Breast epithelium (tissue), 4 donors: ENCODE measurements at regions not wholly inside any gene's neighbourhood (a gene's known extent, or its start where the extent isn't known, plus 50 kb on each side); places are given as distances from the start of the nearest gene placed in this dataset.
"Not testable (repeated sequence)": the region's sequence is repeated elsewhere in the genome, so short reads cannot be mapped to it uniquely, and the experiment has no call there.

Experiments
- DNase-seq, 2 donors: peaks; one replicate each; pipeline ENCODE4 v3.0.0-alpha.2; 2019; ENCODE audit warnings: low spot score in 2 of 2
- H3K27ac ChIP-seq, 2 donors: fragments of 200-600 bp; sonication (generic) in 1 of 2; one replicate each; pipeline ENCODE4 v1.5.1; 2016 to 2019; ENCODE audit warnings: mild to moderate bottlenecking in 1 of 2
- H3K27me3 ChIP-seq, 2 donors: fragments of 200-600 bp; sonication (generic) in 1 of 2; one replicate each; pipeline versions ENCODE4 v1.5.1 to v1.6.0; 2017 to 2019; ENCODE audit warnings: control low read depth in 1 of 2, mild to moderate bottlenecking in 1 of 2
- H3K36me3 ChIP-seq: fragments of 200-600 bp; one replicate; pipeline ENCODE4 v1.5.1; 2019
- H3K4me1 ChIP-seq, 2 donors: fragments of 200-600 bp; sonication (generic); one replicate each; pipeline ENCODE4 v1.5.1; 2016 to 2019; ENCODE audit warnings: control low read depth in 1 of 2
- H3K4me3 ChIP-seq, 3 donors: fragments of 200-600 bp; sonication (generic); 1 replicate in 2 of 3; 2 replicates in 1 of 3; pipeline ENCODE4 v1.5.1; 2016 to 2019; ENCODE audit warnings: mild to moderate bottlenecking in 3 of 3, moderate library complexity in 2 of 3
- H3K9me3 ChIP-seq, 2 donors: fragments of 200-600 bp; sonication (generic) in 1 of 2; one replicate each; pipeline ENCODE4 v1.5.1; 2016 to 2019; ENCODE audit warnings: control low read depth in 1 of 2
- POLR2A ChIP-seq: fragments of 450-650 bp; IDR thresholded peaks from one replicate; pipeline ENCODE4 v1.6.1; 2016; ENCODE audit warnings: antibody characterized with exemption, mild to moderate bottlenecking, moderate library complexity
- POLR2AphosphoS5 ChIP-seq, 3 donors: sonication (generic); formaldehyde crosslinking; IDR thresholded peaks; one replicate each; pipeline ENCODE4 v1.6.1; 2017; ENCODE audit warnings: antibody characterized with exemption in 3 of 3
- intact Hi-C: fragments of 100-400 bp; cut with DNase I; formaldehyde crosslinking; loops from one replicate; pipeline ENCODE4 v1.15.1; 2023; ENCODE audit warnings: low total_unique reads
- TF ChIP-seq, protein P1 (sequence below), 3 donors: fragments of 450-650 bp; IDR thresholded peaks; one replicate each; pipeline ENCODE4 v1.5.1; 2016 to 2017; ENCODE audit warnings: antibody characterized with exemption in 3 of 3, mild to moderate bottlenecking in 3 of 3, moderate library complexity in 3 of 3

DNA sequence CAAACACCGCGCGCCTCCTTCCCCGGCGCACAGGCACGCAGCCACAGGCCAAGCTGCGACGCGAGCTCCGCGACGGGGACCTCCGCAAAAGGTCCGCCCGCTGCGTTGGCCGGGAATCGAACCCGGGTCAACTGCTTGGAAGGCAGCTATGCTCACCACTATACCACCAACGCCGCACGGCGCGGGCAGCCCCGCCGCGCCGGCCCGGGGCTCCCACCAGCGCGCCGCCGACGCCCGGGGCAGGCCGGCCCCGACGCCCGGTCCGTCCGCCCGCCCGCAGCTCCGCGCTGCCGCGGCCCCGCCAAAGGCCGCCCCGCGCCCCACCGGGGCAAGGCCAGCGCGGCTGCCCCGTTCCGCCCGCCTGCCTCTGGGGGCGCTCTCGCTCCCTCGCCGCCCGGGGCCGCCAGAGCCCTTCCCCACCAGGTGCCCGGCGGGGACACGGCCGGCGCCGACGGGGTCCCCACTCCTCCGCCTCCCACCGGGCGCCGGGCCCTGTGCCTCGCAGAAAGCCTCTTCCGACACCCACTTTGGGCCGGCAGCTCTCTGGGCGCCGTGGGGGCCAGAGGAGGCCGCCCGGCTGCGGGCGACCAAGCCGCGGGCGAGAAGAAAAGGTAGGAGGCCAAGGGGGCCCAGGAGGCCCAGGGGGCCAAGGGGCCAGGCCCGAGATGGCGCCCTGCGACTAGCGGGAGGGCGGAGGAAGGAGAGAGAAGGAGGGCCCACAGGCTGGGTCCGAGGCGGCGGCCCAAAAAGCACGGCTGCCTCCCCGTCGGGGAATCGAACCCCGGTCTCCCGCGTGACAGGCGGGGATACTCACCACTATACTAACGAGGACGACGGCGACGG, 50.2 kb upstream of the FCGR2A start:
- H3K36me3 ChIP-seq, DNase-seq, H3K27ac ChIP-seq, H3K4me3 ChIP-seq, H3K27me3 ChIP-seq, intact Hi-C loops, H3K4me1 ChIP-seq: not testable (repeated sequence)
- peaks cover 0 to 10% of the 10 kb centered on the region in 2 donors for H3K9me3 ChIP-seq

DNA sequence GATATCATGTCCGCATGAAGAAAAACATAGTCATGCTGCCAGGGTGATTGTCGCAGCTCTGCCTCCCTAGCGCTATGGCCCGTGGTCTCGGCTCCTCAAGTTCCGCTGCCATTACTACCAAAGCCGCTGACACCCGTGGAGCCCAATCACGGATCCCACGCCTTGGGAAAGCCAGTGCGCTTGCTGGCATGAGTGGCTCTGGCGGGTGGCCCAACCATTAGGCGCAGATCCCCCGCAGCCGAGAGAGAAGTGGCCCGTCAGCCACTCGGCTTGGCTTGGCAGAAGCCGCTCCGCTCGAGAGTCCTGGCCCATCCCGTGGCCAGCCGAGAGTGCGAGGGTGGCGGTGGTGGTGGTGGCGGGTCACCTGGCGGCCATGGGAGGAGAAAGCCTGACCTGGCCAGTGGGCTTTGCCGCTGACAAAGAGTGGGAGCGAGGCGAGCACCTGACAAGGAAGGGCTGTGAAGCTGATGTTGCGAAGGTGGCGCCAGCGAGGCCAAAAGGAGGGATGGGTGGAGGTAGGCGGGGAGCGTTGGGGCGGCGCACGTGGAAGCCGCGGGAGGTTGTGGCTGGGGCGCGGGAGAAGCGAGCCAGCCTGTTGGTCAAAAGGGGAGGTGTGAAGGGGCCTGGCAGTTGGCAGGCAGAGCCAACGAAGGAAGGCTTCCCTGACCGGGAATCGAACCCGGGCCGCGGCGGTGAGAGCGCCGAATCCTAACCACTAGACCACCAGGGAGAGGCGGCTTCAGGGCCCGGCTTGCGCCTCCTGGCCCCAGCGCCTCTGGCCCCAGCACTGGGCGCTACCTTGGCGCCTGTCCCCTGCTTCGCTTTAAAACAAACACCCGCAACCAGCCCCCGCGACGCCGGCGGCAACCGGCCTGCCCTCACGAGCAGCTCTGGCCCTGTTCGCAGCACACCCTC, 51.0 kb upstream of the FCGR2A start:
- H3K4me1 ChIP-seq, H3K4me3 ChIP-seq, H3K27me3 ChIP-seq, H3K9me3 ChIP-seq, H3K36me3 ChIP-seq, H3K27ac ChIP-seq, intact Hi-C loops: not testable (repeated sequence)
- peak; percentile 32 to 63 for DNase-seq

DNA sequence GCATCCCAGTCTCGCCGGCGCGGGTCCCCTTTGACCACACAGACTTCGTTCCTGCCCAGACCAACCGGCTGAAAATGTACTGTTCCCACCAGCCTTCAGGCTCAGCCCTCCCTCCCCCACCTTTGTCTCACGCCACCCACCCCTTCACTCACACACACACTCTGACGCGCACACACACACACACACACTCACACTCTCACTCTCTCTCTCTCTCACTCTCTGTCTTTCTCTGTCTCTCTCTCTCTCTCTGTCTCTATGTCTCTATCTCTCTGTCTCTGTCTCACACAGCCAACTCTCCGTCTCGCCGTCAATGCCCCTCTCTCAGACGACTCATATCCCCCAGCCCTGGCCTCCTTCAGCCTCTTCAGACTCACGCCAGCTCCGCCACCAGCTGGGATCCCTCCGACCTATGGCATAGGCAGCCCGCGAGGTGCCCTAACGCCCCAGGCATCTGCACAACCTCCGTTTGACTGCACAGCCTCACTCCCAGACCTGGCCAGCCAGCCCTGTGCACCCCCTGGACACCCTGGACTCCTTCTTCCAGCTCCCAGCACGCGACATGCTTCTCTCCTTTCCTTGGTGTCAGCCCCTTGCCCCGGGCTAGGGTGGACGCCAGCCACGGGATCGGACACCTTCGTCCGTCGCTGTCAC, 53.4 kb upstream of the FCGR2A start:
- H3K4me3 ChIP-seq, DNase-seq, intact Hi-C loops, H3K27me3 ChIP-seq, H3K9me3 ChIP-seq, H3K36me3 ChIP-seq, H3K4me1 ChIP-seq, H3K27ac ChIP-seq: not testable (repeated sequence)

DNA sequence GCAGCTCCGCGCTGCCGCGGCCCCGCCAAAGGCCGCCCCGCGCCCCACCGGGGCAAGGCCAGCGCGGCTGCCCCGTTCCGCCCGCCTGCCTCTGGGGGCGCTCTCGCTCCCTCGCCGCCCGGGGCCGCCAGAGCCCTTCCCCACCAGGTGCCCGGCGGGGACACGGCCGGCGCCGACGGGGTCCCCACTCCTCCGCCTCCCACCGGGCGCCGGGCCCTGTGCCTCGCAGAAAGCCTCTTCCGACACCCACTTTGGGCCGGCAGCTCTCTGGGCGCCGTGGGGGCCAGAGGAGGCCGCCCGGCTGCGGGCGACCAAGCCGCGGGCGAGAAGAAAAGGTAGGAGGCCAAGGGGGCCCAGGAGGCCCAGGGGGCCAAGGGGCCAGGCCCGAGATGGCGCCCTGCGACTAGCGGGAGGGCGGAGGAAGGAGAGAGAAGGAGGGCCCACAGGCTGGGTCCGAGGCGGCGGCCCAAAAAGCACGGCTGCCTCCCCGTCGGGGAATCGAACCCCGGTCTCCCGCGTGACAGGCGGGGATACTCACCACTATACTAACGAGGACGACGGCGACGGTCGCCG, 57.4 kb upstream of the FCGR2A start:
- DNase-seq, H3K4me3 ChIP-seq, H3K27ac ChIP-seq, H3K36me3 ChIP-seq, H3K27me3 ChIP-seq, H3K9me3 ChIP-seq, intact Hi-C loops, H3K4me1 ChIP-seq: not testable (repeated sequence)

DNA sequence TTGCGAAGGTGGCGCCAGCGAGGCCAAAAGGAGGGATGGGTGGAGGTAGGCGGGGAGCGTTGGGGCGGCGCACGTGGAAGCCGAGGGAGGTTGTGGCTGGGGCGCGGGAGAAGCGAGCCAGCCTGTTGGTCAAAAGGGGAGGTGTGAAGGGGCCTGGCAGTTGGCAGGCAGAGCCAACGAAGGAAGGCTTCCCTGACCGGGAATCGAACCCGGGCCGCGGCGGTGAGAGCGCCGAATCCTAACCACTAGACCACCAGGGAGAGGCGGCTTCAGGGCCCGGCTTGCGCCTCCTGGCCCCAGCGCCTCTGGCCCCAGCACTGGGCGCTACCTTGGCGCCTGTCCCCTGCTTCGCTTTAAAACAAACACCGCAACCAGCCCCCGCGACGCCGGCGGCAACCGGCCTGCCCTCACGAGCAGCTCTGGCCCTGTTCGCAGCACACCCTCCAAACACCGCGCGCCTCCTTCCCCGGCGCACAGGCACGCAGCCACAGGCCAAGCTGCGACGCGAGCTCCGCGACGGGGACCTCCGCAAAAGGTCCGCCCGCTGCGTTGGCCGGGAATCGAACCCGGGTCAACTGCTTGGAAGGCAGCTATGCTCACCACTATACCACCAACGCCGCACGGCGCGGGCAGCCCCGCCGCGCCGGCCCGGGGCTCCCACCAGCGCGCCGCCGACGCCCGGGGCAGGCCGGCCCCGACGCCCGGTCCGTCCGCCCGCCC, 58.1 kb upstream of the FCGR2A start:
- H3K27me3 ChIP-seq, H3K4me1 ChIP-seq, H3K36me3 ChIP-seq, H3K9me3 ChIP-seq, intact Hi-C loops, DNase-seq, H3K27ac ChIP-seq, H3K4me3 ChIP-seq: not testable (repeated sequence)

DNA sequence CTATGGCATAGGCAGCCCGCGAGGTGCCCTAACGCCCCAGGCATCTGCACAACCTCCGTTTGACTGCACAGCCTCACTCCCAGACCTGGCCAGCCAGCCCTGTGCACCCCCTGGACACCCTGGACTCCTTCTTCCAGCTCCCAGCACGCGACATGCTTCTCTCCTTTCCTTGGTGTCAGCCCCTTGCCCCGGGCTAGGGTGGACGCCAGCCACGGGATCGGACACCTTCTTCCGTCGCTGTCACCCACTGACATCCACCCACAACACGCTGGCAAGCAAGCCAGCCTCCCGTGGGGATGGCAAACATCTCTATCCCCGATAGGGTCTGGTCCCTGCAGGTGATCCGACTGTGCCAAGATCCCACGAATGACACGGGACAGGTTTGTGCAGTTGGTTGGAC, 60.5 kb upstream of the FCGR2A start:
- H3K36me3 ChIP-seq, intact Hi-C loops, H3K4me3 ChIP-seq, H3K4me1 ChIP-seq, H3K9me3 ChIP-seq, H3K27ac ChIP-seq: not testable (repeated sequence)
- peaks cover 0 to 10% of the 10 kb centered on the region in 2 donors for H3K27me3 ChIP-seq
- peak in 1 of 2 donors; percentile 30 for DNase-seq

DNA sequence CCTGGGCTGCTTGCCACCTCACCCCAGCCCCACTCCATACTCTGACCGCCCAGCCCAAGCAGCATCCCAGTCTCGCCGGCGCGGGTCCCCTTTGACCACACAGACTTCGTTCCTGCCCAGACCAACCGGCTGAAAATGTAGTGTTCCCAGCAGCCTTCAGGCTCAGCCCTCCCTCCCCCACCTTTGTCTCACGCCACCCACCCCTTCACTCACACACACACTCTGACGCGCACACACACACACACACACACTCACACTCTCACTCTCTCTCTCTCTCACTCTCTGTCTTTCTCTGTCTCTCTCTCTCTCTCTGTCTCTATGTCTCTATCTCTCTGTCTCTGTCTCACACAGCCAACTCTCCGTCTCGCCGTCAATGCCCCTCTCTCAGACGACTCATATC, 61.0 kb upstream of the FCGR2A start:
- H3K27me3 ChIP-seq: peaks cover 0 to 15% of the 10 kb centered on the region in 2 donors
- H3K4me3 ChIP-seq, H3K27ac ChIP-seq, DNase-seq, H3K4me1 ChIP-seq, H3K9me3 ChIP-seq, H3K36me3 ChIP-seq, intact Hi-C loops: not testable (repeated sequence)

DNA sequence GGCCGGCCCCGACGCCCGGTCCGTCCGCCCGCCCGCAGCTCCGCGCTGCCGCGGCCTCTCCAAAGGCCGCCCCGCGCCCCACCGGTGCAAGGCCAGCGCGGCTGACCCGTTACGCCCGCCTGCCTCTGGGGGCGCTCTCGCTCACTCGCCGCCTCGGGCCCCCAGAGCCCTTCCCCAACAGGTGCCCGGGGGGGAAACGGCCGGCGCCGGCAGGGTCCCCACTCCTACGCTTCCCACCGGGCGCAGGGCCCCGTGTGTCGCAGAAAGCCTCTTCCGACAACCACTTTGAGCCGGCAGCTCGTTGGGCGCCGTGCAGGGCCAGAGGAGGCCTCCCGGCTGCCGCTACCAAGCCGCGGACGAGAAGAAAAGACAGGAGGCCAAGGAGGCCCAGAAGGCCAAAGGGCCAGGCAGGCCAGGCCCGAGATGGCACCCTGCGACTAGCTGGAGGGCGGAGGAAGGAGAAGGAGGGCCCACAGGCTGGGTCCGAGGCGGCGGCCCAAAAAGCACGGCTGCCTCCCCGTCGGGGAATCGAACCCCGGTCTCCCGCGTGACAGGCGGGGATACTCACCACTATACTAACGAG, 64.9 kb upstream of the FCGR2A start:
- no peak for DNase-seq
- intact Hi-C loops: no loop called here
- Histone ChIP-seq H3K4me1 (no peaks in the 10 kb centered on the region), H3K27me3 (peaks cover 0 to 30% of the 10 kb centered on the region in 2 donors), H3K9me3 (peaks cover 3 to 4% of the 10 kb centered on the region in 2 donors), H3K27ac (peak overlapping the region in 1 of 2 donors; percentile 61), H3K4me3 (peak overlapping the region; percentile 47 to 74 (median 60)), H3K36me3 (no peaks in the 10 kb centered on the region)
- TF ChIP-seq, protein P1, sequence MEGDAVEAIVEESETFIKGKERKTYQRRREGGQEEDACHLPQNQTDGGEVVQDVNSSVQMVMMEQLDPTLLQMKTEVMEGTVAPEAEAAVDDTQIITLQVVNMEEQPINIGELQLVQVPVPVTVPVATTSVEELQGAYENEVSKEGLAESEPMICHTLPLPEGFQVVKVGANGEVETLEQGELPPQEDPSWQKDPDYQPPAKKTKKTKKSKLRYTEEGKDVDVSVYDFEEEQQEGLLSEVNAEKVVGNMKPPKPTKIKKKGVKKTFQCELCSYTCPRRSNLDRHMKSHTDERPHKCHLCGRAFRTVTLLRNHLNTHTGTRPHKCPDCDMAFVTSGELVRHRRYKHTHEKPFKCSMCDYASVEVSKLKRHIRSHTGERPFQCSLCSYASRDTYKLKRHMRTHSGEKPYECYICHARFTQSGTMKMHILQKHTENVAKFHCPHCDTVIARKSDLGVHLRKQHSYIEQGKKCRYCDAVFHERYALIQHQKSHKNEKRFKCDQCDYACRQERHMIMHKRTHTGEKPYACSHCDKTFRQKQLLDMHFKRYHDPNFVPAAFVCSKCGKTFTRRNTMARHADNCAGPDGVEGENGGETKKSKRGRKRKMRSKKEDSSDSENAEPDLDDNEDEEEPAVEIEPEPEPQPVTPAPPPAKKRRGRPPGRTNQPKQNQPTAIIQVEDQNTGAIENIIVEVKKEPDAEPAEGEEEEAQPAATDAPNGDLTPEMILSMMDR (IDR thresholded peaks at IDR 0.05): peak; percentile 14 to 30 (median 25)
- TF ChIP-seq POLR2A: no peak
- no peak for TF ChIP-seq POLR2AphosphoS5 (IDR thresholded peaks at IDR 0.05)
